Astrocyte (in vitro differentiated cells and primary cell): ENCODE measurements at regions not wholly inside any gene's neighbourhood (a gene's known extent, or its start where the extent isn't known, plus 50 kb on each side); places are given as distances from the start of the nearest gene placed in this dataset.

Source experiments
- EZH2 ChIP-seq: IDR thresholded peaks from 2 replicates; pipeline ENCODE4 v1.6.1; 2012; ENCODE audit warnings: mild to moderate bottlenecking, low read length, inconsistent platforms; ENCODE audit not compliant: insufficient read depth
- TF ChIP-seq, protein P1 (sequence below): IDR thresholded peaks from 2 replicates; pipeline ENCODE4 v1.5.1; 2011; ENCODE audit warnings: low read depth, mild to moderate bottlenecking, inconsistent platforms, low read length, moderate library complexity; ENCODE audit not compliant: insufficient read depth

DNA sequence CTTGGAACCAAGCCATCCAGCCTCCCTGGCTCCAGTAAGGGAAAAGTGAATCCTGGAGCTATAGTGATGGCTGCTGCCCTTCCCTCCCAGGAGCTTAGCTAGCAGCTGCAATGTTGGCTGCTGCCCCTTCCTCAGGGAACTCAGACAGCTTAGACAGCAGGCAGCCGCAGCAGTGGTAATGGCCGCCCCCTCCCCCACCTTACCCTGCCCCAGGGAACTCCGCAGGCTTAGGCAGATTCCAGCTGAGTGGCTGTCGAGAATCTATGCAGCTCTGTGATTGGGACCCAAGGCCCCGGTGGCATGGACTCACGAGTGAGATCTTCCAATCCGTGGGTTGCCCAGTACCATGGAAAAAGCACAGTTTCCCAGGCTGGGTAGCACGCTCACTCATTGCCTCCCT is 378.6 kb downstream of the NNT start:
- TF ChIP-seq, protein P1, sequence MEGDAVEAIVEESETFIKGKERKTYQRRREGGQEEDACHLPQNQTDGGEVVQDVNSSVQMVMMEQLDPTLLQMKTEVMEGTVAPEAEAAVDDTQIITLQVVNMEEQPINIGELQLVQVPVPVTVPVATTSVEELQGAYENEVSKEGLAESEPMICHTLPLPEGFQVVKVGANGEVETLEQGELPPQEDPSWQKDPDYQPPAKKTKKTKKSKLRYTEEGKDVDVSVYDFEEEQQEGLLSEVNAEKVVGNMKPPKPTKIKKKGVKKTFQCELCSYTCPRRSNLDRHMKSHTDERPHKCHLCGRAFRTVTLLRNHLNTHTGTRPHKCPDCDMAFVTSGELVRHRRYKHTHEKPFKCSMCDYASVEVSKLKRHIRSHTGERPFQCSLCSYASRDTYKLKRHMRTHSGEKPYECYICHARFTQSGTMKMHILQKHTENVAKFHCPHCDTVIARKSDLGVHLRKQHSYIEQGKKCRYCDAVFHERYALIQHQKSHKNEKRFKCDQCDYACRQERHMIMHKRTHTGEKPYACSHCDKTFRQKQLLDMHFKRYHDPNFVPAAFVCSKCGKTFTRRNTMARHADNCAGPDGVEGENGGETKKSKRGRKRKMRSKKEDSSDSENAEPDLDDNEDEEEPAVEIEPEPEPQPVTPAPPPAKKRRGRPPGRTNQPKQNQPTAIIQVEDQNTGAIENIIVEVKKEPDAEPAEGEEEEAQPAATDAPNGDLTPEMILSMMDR: no peak
- TF ChIP-seq EZH2: no peak
